GM18517 (cell line): ENCODE measurements at regions not wholly inside any gene's neighbourhood (a gene's known extent, or its start where the extent isn't known, plus 50 kb on each side); places are given as distances from the start of the nearest gene placed in this dataset.
"Not testable (repeated sequence)": the region's sequence is repeated elsewhere in the genome, so short reads cannot be mapped to it uniquely, and the experiment has no call there.

Experiments
- ATAC-seq: cut with Tn5 transposase; IDR thresholded peaks from one replicate; pipeline ENCODE4 v1.9.1; 2021; ENCODE audit warnings: mild to moderate bottlenecking, moderate library complexity; ENCODE audit not compliant: unreplicated experiment

DNA sequence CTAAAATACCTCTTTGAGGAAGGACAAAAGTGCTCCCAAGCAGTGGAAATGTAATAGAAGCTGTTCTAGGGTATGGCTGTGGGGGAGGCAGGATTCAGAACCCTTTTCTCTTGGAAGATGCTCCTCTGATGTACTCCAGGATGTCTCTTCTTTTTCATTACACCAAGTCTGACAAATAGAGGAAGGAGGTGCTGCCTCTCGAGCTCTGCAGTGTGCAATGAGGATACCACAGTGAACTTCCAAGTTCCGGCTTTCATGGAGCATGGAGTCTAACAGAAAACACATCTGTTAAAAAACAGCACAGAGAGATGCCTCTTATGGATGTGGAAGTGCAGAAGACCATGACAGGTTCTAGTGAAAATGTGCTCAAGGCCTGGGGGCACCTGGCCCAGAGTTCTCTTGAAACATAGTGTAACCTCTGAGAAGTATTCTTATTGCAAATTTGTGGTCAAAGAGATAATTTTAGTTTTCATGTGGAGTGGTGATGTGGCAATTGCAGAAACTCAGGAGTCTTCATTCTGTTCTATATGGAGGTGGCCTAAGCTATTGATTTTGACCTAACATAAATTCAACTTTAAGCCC is 362.0 kb upstream of the CITED2 start:
- ATAC-seq: peak; percentile 72

DNA sequence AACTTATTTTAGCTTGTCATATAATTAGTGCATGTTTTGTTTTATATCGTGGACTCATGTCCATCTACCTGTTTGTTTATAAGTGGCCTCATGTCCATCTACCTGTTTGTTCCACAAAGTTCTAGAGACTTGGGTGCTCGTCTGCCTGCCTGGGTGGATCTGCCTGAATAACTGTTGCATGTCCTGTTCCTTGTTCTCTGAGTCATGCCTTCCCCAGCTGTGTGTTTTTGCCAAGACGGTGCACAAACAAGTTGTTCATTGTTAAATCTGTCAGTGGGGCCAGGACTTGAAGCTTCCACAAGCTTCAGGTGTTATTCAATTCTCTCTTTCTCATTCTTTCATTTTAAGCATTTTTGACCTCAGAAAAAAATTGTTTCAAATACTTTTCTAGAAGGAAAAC is 358.0 kb upstream of the CITED2 start:
- ATAC-seq: no peak

DNA sequence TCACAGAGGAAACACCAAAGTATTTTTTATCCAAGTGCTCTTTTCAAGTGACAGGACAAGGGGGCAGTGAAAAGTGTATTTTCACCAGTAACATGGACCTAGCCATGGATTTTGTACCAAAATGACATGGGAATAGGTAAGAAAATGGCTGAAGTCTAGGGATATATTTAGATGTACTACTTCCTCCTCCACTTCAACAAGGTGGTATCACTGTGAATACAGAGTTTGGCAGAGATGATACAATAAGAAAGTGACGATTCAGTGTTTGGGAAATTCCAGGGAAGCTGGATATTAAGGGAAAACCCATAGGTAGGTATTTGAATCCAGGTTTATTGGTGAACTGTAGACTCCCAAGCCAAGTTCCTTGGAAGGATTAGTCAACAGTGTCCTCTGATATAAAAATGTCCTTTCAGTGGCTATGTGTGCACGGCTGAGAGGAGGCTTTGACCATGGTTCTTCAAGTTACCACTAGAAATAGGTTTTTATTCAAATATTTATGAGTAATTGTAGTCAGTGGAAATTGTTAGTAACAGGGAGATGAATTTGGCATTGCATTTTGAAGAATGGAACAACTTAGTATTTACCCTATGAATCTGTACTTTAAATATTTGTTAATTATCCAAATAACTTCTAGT is 356.0 kb upstream of the CITED2 start:
- no peak for ATAC-seq

DNA sequence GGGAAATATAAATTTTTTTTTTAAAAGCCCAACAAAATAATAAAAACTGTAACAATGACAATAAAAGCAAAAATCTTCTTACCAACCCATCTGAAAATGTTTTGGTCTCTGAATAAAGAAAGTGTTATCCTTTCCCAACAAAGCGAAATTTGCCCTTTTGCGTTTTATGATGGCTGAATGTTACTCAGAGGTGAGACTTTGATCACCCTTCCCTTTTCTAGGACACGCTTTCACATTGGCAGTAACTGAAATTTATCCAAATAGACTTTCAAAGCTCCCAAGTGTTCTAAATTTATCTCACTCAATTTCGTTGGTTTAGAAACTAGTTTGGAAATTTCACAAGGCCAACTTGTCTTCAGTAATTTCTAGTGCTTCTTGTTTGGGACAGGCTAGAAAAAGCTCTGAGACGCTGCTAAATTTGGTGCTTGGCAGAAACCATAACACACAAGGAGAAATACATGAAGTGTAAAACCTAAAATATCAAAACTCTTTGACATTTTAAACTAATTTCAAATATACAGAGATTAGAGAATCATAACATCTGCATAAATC is 354.5 kb upstream of the CITED2 start:
- ATAC-seq: no peak

DNA sequence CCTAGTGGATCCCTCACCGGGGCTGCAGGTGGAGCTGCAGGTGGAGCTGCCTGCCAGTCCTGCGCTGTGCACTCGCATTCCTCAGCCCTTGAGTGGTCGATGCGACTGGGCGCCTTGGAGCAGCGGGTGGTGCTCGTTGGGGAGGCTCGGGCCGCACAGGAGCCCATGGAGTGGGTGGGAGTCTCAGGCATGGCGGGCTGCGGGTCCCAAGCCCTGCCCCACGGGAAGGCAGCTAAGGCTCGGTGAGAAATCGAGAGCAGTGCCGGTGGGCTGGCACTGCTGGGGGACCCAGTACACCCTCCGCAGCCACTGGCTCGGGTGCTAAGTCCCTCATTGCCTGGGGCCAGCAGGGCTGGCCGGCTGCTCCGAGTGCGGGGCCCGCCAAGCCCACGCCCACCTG is 351.8 kb upstream of the CITED2 start:
- not testable (repeated sequence) for ATAC-seq

DNA sequence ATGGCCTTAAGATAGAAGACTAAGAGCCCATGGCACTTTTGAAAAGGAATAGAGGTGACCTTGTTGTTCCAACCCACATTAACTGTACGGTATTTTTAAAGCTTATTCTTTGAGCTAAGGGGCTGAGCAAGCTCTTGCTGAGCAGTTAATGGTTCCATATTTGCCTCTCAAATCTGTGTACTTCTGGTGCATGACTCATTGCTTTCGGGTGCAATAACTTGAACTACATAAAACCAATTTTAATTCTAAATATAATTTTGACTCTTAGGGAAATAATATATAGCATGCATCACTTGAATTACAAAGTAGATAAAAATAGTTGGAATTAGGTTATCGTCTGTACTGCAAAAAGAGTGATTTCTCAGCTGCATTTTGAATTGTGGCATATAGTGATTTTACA is 348.1 kb upstream of the CITED2 start:
- ATAC-seq: no peak

DNA sequence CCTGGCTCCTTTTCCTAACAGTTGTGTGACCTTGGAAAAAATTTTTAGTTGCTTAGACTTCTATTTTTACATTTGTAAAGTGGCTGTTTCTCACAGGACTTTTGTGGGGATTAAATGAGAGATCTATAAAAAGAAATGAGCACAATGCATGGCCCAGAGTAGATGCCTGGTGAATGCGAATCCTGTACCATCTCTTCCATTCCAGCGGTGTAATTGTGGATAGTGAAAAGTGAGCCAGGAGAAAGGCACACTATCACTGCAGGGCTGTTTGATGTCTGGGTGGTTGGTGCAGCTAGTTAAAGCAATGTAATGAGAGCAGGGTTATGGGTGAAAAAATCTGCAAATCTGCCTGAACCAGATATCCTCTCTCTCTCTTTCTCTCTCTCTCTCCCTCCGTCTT is 347.5 kb upstream of the CITED2 start:
- ATAC-seq: no peak

DNA sequence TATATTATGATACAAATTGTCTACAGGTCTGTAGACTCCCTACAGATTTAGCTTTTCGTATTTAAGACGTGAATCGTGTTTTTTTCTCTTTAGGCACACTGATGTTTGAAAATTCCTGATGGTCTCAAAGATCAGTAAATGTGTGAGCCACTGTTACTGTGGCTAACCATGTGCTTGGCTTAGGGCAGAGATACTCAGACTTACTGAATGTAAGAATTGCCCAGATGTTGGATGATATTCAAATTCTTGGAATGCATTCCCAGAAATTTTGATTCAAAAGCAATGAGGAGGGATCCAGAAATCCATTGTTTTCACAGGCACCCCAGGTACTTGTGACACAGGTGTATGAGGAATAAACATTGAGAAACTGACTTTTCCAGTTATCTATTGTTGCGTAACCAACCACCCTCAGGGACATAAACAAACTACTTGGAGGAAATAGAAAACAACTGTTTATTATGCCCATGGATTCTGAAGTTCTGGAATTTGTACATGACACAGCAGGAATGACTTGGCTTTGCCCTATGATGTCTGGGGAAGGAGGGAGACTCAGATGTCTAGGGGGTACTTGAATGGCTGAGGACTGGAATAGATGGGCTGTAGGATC is 339.6 kb upstream of the CITED2 start:
- no peak for ATAC-seq

DNA sequence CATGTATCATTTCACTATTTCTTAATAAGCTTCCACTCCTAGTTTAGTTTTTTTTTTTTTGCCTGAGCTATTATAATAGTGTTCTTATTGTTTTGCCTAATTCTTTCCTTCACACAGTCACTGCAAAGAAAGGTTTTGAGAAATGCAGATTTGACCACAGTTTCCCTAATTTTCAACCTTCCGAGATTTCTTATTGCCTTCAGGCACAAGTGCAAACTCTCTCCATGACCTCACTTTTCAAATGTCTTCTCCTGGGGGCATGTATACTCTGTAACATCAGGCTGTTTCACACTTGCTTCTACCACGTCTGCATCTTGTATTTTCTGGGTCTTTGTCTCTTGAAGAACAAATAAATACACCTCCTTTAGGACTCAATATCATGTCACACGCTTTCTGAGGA is 339.0 kb upstream of the CITED2 start:
- ATAC-seq: no peak

DNA sequence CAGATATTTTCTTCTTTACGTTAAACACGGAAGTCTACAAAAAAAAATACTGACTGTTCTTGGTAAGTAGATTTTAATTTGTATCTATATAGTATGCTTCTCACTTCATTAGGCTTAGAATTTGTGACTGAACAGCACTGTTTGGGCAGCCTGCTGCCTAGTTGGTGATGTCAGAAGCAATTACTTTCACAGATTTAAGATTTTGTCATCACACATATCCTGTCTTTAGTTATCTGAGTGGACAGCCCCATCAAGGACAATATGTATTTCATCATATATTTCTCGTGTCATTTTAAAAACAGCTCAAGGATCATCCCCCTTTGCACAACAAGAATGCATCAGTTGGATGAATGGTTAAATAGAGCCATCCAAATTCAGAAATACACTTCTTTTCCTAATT is 338.4 kb upstream of the CITED2 start:
- ATAC-seq: no peak

DNA sequence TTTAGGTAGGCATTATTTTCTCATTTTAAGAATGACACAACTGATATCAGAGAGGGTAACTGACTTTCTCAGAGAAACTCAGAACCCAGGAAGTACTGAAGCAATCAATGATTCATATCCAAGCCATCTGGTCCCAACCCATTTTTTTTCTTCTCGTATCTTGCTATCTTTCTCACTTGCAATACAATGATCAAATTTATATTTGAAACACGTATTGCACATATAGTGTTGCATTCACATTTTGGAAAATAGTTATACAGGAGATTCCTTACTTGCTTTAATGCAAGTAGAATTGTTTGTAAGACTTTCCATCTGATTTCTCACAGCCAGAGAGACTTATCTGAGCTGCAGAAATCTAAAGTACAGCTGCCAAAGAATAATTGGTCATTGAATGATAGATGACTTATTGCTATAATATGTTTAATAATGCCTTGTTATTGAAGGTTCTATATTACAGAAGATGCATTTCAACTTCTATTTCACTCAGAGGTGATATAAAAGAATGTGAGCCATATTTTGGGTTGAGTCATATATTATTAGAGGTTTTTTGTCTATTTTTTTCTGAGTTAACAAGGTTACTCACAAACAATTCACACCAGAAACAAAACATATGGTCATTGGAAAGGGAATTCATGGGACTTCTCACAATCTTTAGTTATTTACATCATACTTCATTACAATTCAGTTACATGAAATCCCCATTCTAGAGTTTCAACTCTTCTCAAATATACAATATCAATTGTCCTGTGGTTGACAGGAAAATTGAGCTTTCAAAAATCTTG is 337.5 kb upstream of the CITED2 start:
- no peak for ATAC-seq

DNA sequence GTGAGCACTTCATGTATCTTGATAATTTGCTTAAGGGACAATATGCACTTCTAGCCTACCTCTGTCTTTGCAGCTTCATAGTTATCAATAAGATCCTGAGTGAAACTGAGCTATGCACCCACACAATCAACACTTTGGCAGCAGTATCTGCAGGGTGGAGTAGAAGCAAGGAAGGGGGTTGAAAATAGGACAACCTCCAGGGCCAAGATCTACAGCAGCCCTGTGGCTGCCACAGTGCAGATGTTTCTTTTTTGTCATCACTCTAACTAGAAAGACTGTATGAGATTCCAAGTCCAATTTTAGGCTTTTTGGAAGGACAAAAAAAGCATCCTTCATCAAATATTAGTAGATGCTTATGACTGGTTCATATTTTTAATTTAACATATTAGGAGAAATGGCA is 336.1 kb upstream of the CITED2 start:
- ATAC-seq: no peak

DNA sequence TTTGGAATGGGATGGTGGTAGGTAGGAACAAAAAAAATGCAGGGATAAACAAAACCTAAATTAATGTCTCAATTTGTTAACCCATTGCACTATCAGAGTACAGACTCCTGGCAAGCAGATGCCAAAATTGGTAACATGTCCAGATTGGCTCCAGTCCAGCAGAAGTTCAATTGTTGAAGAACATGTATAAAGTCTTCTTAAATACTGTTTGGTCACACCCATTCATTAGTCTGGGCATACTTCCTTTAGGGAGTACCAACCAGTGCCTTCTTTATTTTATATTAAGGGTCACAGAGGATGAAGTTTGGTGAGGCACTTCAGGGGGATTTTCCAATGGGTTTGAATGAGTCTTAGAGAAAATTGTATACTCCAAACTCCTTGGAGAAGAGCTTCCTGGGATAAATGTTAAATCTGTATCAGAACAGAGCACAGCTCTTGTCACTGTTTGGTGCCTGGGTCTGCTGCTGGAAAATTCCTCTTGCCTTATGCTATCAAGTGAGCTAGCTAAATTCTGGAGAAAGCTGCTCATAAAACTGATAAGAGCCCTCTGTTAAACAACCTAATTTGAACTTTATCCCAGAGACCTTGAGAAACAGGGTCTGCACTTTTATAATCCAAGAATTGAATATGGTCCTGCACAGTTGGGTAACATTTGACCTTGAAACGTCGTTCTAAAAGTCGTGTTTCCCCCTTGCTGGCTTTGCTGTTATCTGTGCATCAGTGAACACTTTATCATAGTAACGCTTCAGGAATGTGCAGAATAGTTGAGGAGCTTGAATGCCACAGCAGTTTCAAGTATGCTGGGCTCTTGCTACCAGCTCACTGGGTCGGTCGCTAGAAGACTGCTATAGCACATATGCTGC is 334.1 kb upstream of the CITED2 start:
- no peak for ATAC-seq

DNA sequence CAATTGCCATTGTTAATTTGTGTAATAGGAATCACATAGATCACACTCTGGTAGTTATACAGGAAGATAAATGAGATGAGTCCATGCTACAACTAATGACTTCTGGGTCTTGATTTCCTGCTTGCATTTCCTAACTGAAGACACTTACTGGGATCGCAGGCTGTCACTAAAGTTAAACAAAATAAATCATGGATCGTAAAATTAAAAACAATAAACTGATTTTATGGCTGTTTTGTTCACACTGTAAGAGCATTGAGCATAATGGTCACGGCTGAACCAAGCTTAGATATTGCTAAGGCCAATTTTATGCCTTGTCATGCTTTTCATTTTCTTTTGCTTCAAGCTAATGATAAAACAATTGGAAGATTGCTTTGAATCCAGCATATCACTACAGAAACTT is 332.5 kb upstream of the CITED2 start:
- ATAC-seq: no peak

DNA sequence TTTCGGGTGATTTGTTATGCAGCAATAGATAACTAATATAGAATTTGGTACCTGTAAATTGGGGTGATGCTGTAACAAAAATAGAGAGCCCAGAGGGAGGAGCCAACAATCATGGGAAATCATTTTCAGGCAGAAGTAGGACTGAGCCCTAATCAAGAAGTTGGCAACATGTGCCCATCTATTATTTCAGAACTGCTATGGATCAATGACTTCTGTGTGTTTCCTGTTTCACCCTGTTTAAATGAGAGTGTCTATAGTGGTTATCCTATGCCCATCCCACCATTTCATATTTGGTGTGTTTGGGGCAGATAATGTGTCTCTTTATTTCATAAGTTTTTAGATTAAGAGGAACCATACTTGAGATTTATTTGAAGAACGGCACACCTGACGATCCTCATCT is 330.8 kb upstream of the CITED2 start:
- ATAC-seq: no peak

DNA sequence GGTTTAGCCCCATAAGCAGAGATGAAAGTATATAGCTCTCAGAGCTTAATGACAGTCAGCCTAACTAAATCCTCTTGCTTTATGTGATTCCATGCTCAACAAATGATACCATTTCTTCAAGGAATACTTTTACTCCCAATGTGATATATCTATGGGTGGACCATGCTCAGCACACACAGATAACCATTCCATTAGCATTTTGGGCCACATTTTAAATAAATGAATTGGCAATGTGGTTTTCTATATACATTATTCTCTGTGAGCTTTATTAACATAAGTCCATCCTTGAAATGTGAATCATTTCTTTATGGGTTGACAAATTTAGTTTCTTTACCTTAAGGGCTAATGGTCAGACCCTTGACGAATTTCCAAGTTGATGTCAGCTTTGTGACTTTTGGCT is 329.3 kb upstream of the CITED2 start:
- ATAC-seq: no peak

DNA sequence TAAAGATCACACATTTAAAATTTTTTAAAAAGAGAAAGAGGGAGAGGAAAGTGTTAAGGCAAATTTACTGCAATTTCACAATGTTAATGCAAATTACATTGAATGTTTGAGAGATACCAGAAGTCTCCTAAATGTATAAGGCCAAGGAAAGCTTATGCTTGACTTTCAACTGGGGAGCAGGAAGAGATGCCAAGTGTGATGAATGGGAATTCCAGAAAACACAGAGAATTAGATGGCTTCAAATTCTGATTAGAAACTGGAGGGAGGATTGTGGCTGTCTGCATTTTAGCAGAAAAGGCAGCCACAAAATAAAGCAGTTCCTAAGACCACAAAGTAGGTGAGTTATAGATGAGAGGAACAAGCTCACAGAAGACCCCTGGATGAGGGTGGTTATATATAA is 328.3 kb upstream of the CITED2 start:
- ATAC-seq: no peak

DNA sequence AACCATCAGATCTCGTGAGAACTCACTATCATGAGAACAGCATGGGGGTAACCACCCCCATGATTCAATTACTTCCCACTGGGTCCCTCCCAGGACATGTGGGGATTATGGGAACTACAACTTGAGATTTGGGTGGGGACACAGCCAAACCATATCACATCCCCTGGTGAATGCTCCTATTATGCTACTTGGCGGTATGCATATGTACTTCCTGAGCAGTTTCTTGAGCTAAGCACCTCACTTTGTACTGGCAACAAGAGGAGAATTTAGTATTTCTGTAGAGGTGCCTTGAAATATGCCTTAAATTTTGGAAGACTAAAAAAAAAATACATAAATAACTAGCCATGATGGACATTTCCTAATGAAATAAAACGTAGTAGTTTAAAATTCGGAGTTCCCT is 327.2 kb upstream of the CITED2 start:
- no peak for ATAC-seq

DNA sequence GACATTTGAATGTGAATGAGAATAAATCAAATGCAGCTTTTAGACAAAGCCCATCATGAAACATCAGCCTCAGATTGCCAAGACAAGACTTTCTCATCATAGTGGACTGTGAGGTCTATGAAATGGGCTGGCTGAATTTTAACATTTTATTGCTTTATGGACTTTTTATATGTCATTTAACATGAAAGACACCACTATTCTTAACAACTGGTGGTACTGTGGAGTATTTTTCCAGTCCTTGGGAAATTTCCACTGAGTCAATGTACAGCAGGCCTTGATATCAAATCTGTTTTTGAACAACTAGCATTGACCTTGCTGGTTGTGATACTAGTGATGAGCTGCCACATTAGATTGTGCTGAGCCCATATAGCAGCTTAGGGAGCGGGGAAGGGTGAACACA is 326.6 kb upstream of the CITED2 start:
- no peak for ATAC-seq

DNA sequence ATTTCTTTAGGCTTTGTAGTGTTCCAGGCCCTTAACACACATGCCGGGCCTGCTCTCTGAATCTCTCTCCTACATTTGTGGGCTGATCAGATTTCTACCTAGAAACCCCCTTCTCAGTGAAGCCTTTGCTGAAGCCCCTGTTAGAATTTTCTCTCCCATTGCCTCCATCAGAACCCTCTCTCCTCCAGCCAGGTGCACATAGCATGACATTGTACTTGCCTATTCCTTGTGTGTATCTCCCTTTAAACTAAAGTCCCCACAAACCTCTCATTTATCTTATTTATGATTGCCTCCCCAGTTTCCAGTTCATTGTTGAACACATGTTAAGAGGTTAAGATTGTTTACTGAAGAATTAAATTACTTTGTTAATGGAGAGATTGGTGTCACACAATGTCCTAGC is 325.5 kb upstream of the CITED2 start:
- no peak for ATAC-seq

DNA sequence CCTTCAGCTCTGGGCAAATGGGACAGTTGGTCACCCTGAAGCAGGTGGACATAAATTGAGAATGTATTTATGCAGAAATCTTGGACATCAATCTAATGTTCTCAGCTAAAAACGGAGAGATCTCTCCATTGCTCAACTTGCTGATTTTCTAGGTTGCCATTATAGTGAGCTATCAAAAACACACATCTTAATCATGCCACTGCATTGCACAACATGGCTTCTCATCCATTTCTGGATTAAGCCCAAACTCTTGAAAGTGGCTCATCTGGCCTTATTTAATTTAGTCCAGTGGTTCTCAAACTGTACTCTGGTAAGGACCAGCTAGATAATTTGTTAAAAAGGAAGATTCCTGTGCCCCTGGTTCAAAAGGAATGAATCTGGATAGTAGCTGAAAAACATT is 324.9 kb upstream of the CITED2 start:
- ATAC-seq: no peak
